NT2/D1 (cell line): ENCODE measurements at regions not wholly inside any gene's neighbourhood (a gene's known extent, or its start where the extent isn't known, plus 50 kb on each side); places are given as distances from the start of the nearest gene placed in this dataset.

Experiments
- YY1 ChIP-seq: IDR thresholded peaks from 2 replicates; pipeline ENCODE4 v1.6.1; 2011; ENCODE audit not compliant: insufficient read length, insufficient read depth
- ZNF274 ChIP-seq: IDR thresholded peaks from 2 replicates; pipeline ENCODE4 v1.6.1; 2011; ENCODE audit warnings: mild to moderate bottlenecking, low read depth, low read length

DNA sequence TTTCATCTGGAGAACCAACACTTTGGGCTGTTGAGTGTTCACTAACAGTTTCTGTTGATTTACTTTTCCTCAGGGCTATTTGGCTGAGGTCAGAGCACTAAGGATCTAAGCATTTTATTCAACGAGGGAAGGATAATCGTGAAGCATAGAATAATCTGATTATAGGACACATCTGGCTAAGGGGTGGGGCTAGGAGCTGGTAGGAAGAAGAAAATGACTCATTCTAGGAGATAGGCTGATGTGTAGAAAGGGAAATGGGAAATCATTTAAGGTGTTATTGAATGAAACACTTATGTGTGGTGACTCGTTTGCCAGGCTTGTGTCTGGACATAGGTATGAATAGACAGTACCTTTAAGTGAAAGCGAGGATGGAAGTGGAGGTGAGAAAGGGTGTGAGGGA is 167.2 kb downstream of the ETNK1 start:
- TF ChIP-seq ZNF274, result no peak
- no peak for TF ChIP-seq YY1
